ENCODE measurements at regions not wholly inside any gene's neighbourhood (a gene's known extent, or its start where the extent isn't known, plus 50 kb on each side); places are given as distances from the start of the nearest gene placed in this dataset.

DNA sequence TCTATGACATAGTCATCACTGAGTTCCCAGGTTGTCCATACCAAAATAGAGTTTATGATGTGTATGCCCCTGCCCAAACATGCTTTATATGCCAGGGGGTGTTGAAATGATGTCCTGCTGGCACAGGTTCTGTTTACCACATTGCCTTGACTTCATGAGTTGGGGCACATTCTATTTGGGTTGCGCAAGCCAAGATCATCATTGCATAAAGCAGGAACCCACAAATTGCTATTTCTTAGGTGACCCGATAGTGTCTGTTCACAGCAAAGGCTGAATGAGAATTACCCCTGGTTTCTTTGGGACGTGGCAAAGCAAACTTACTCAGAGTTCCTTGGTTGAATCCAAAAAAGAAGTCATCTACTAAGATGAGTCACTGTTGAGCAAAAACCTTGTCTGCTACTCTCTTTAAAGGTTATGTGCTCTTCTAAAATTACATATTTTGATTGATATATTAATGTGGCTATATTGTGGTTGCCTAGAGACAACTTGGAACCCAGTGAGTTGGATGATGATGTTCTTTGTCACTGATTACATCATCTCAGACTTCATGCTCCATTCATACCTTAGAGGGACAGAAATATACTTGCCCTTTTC, 912.6 kb upstream of the SOX9 start:
- no peak overlapping the region for H3K27ac ChIP-seq (ENCODE audit: low read depth, low read length)
- no peak overlapping the region for H3K23ac ChIP-seq (ENCODE audit: low read length)
- H4K8ac ChIP-seq (ENCODE audit: low read depth, low read length): no peak overlapping the region
- H2BK12ac ChIP-seq (ENCODE audit: low read length): no peak overlapping the region
- no peaks in the 10 kb centered on the region for H3K27me3 ChIP-seq (ENCODE audit: insufficient read depth, low read length)
- no peak overlapping the region for H2AK5ac ChIP-seq (ENCODE audit: low read length)
- no peak for DNase-seq
- H3K4me2 ChIP-seq (ENCODE audit: low read length): no peak overlapping the region
- no peaks in the 10 kb centered on the region for H3K9me3 ChIP-seq (ENCODE audit: insufficient read depth, low read depth, low read length)
- no CpG with 5 or more reads among the region's 3 CpGs for WGBS (ENCODE audit: extremely low coverage, insufficient coverage, insufficient read length)
- H3K36me3 ChIP-seq (ENCODE audit: control insufficient read depth in 1 of 2, insufficient read depth in 2 of 2, low read length in 2 of 2): no peaks in the 10 kb centered on the region
- no peaks in the 10 kb centered on the region for H3K79me2 ChIP-seq (ENCODE audit: control insufficient read depth, insufficient read depth, low read length, poor library complexity)
- no peak overlapping the region for H4K12ac ChIP-seq (ENCODE audit: low read depth, low read length)
- no peak overlapping the region for H3K4ac ChIP-seq (ENCODE audit: low read depth, low read length)
- no peak overlapping the region for H4K91ac ChIP-seq (ENCODE audit: low read depth, low read length)
- H2BK120ac ChIP-seq (ENCODE audit: insufficient read depth, low read length, poor library complexity): no peak overlapping the region
- no peak overlapping the region for H2AFZ ChIP-seq (ENCODE audit: insufficient read depth, low read length, poor library complexity)
- H3K79me1 ChIP-seq (ENCODE audit: low read length): no peaks in the 10 kb centered on the region
- no peak overlapping the region for H3K4me3 ChIP-seq (ENCODE audit: low read depth, low read length)
- no peaks in the 10 kb centered on the region for H3K4me1 ChIP-seq (ENCODE audit: control insufficient read depth in 1 of 2, insufficient read depth in 2 of 2, low read length in 2 of 2)
- no peak overlapping the region for H3K18ac ChIP-seq (ENCODE audit: low read length)
- no peak overlapping the region for H3K9ac ChIP-seq (ENCODE audit: low read length)
- no peak overlapping the region for H3K14ac ChIP-seq (ENCODE audit: low read length)
- no peak overlapping the region for H2BK5ac ChIP-seq (ENCODE audit: low read depth, low read length, poor library complexity)

DNA sequence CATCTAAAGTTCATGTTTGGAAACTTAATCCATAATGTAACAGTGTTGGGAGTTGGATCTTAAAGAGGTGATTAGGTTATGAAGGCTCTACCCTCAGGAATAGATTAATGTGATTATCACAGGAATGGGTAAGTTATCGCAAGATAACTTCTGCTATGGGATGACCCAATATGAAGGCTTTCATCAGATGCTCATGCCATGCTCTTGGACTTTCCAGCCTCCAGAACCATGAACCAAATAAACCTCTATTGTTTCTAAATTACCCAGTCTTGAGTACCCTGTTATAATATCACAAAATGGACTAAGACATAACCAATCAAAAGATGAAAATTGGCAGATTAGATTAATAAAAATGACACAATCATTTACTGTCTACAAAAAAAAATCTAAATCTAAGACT, 906.9 kb upstream of the SOX9 start:
- no peaks in the 10 kb centered on the region for H3K4me1 ChIP-seq (ENCODE audit: control insufficient read depth in 1 of 2, insufficient read depth in 2 of 2, low read length in 2 of 2)
- H4K8ac ChIP-seq (ENCODE audit: low read depth, low read length): no peak overlapping the region
- WGBS (ENCODE audit: extremely low coverage, insufficient coverage, insufficient read length): no CpG with 5 or more reads among the region's 1 CpG
- no peak overlapping the region for H3K4ac ChIP-seq (ENCODE audit: low read depth, low read length)
- H3K79me2 ChIP-seq (ENCODE audit: control insufficient read depth, insufficient read depth, low read length, poor library complexity): no peaks in the 10 kb centered on the region
- H4K91ac ChIP-seq (ENCODE audit: low read depth, low read length): no peak overlapping the region
- H3K4me2 ChIP-seq (ENCODE audit: low read length): no peak overlapping the region
- H3K27ac ChIP-seq (ENCODE audit: low read depth, low read length): no peak overlapping the region
- no peak overlapping the region for H3K4me3 ChIP-seq (ENCODE audit: low read depth, low read length)
- no peaks in the 10 kb centered on the region for H3K9me3 ChIP-seq (ENCODE audit: insufficient read depth, low read depth, low read length)
- no peak overlapping the region for H2BK5ac ChIP-seq (ENCODE audit: low read depth, low read length, poor library complexity)
- no peak overlapping the region for H2BK120ac ChIP-seq (ENCODE audit: insufficient read depth, low read length, poor library complexity)
- H3K14ac ChIP-seq (ENCODE audit: low read length): no peak overlapping the region
- no peak overlapping the region for H3K18ac ChIP-seq (ENCODE audit: low read length)
- H3K27me3 ChIP-seq (ENCODE audit: insufficient read depth, low read length): no peaks in the 10 kb centered on the region
- H2AFZ ChIP-seq (ENCODE audit: insufficient read depth, low read length, poor library complexity): no peak overlapping the region
- H3K36me3 ChIP-seq (ENCODE audit: control insufficient read depth in 1 of 2, insufficient read depth in 2 of 2, low read length in 2 of 2): no peaks in the 10 kb centered on the region
- H2AK5ac ChIP-seq (ENCODE audit: low read length): no peak overlapping the region
- H3K9ac ChIP-seq (ENCODE audit: low read length): no peak overlapping the region
- no peaks in the 10 kb centered on the region for H3K79me1 ChIP-seq (ENCODE audit: low read length)
- H2BK12ac ChIP-seq (ENCODE audit: low read length): no peak overlapping the region
- H3K23ac ChIP-seq (ENCODE audit: low read length): no peak overlapping the region
- no peak for DNase-seq
- no peak overlapping the region for H4K12ac ChIP-seq (ENCODE audit: low read depth, low read length)

DNA sequence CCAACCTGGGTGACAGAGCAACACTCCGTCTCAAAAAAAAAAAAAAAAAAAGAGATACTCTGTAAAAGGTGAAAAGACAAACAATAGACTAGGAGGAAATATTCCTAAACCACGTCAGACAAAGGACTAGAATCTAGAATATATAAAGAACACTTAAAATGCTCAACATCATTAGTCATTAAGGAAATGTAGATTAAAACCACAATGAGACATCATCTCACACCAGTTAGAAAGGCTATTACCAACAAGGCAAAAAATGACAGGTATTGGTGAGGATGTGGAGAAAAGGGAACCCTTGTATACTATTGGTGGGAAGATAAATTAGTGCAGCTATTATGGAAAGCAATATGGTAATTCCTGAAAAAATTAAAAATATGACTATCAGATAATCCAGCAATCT, 903.1 kb upstream of the SOX9 start:
- Histone ChIP-seq H3K4ac (ENCODE audit: low read depth, low read length) (no peak overlapping the region), H2AFZ (ENCODE audit: insufficient read depth, low read length, poor library complexity) (no peak overlapping the region), H3K4me3 (ENCODE audit: low read depth, low read length) (no peak overlapping the region), H4K8ac (ENCODE audit: low read depth, low read length) (no peak overlapping the region), H3K79me1 (ENCODE audit: low read length) (no peaks in the 10 kb centered on the region), H3K4me1 (ENCODE audit: control insufficient read depth in 1 of 2, insufficient read depth in 2 of 2, low read length in 2 of 2) (no peaks in the 10 kb centered on the region), H2AK5ac (ENCODE audit: low read length) (no peak overlapping the region), H3K9me3 (ENCODE audit: insufficient read depth, low read depth, low read length) (no peaks in the 10 kb centered on the region), H3K4me2 (ENCODE audit: low read length) (no peak overlapping the region), H4K91ac (ENCODE audit: low read depth, low read length) (no peak overlapping the region), H3K9ac (ENCODE audit: low read length) (no peak overlapping the region), H3K27ac (ENCODE audit: low read depth, low read length) (no peak overlapping the region), H2BK12ac (ENCODE audit: low read length) (no peak overlapping the region), H3K18ac (ENCODE audit: low read length) (no peak overlapping the region), H2BK5ac (ENCODE audit: low read depth, low read length, poor library complexity) (no peak overlapping the region), H4K12ac (ENCODE audit: low read depth, low read length) (no peak overlapping the region), H3K23ac (ENCODE audit: low read length) (no peak overlapping the region), H3K27me3 (ENCODE audit: insufficient read depth, low read length) (no peaks in the 10 kb centered on the region), H3K79me2 (ENCODE audit: control insufficient read depth, insufficient read depth, low read length, poor library complexity) (no peaks in the 10 kb centered on the region), H3K36me3 (ENCODE audit: control insufficient read depth in 1 of 2, insufficient read depth in 2 of 2, low read length in 2 of 2) (no peaks in the 10 kb centered on the region), H3K14ac (ENCODE audit: low read length) (no peak overlapping the region), H2BK120ac (ENCODE audit: insufficient read depth, low read length, poor library complexity) (no peak overlapping the region)
- no CpG with 5 or more reads among the region's 2 CpGs for WGBS (ENCODE audit: extremely low coverage, insufficient coverage, insufficient read length)
- no peak for DNase-seq

DNA sequence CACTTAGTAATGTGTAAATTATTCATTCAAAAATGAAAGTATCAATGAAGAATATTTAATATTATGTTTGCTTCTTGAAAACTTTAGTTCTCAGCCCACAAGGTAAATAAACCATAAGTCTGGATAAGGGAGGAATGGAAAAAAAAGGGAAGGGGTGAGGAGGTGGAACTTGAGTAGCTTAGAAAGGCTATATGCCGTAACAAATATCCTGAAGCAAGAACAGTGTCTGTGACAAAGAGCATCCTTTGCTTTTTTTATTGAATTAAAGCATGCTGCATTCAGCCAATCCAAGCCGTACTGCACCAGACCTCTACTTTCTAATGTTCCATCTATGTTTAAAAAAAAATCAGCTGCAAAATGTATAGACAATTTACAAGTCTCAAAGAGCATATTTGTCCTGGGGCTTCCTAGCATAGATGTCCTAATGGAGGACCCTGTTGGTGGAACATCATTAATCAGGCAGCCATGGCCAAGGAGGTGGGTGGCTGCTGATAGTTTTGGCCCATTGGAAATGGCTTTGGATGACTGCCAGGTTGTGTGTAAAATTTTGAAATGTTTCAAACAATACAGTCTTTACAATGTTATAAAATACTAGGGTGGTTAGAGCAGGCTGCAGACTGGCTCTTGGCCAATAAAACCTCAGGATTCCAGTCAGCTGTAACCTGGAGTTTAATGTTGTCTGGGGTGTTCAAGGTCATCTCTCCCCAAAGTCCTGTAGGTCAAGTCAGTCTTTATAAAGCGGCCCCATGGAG, 895.8 kb upstream of the SOX9 start:
- Histone ChIP-seq H3K4me1 (ENCODE audit: control insufficient read depth in 1 of 2, insufficient read depth in 2 of 2, low read length in 2 of 2) (no peaks in the 10 kb centered on the region), H2BK12ac (ENCODE audit: low read length) (no peak overlapping the region), H2BK5ac (ENCODE audit: low read depth, low read length, poor library complexity) (no peak overlapping the region), H3K14ac (ENCODE audit: low read length) (no peak overlapping the region), H4K91ac (ENCODE audit: low read depth, low read length) (no peak overlapping the region), H3K4ac (ENCODE audit: low read depth, low read length) (no peak overlapping the region), H3K79me2 (ENCODE audit: control insufficient read depth, insufficient read depth, low read length, poor library complexity) (no peaks in the 10 kb centered on the region), H3K18ac (ENCODE audit: low read length) (no peak overlapping the region), H3K79me1 (ENCODE audit: low read length) (no peaks in the 10 kb centered on the region), H3K36me3 (ENCODE audit: control insufficient read depth in 1 of 2, insufficient read depth in 2 of 2, low read length in 2 of 2) (no peaks in the 10 kb centered on the region), H4K12ac (ENCODE audit: low read depth, low read length) (no peak overlapping the region), H3K9ac (ENCODE audit: low read length) (no peak overlapping the region), H3K27me3 (ENCODE audit: insufficient read depth, low read length) (no peaks in the 10 kb centered on the region), H3K9me3 (ENCODE audit: insufficient read depth, low read depth, low read length) (no peaks in the 10 kb centered on the region), H3K27ac (ENCODE audit: low read depth, low read length) (no peak overlapping the region), H4K8ac (ENCODE audit: low read depth, low read length) (no peak overlapping the region), H3K23ac (ENCODE audit: low read length) (no peak overlapping the region), H3K4me3 (ENCODE audit: low read depth, low read length) (no peak overlapping the region), H2AFZ (ENCODE audit: insufficient read depth, low read length, poor library complexity) (no peak overlapping the region), H3K4me2 (ENCODE audit: low read length) (no peak overlapping the region), H2BK120ac (ENCODE audit: insufficient read depth, low read length, poor library complexity) (no peak overlapping the region), H2AK5ac (ENCODE audit: low read length) (no peak overlapping the region)
- WGBS (ENCODE audit: extremely low coverage, insufficient coverage, insufficient read length): no CpG with 5 or more reads among the region's 3 CpGs
- DNase-seq: no peak
